ENCODE measurements at regions not wholly inside any gene's neighbourhood (a gene's known extent, or its start where the extent isn't known, plus 50 kb on each side); places are given as distances from the start of the nearest gene placed in this dataset.

- DNase-seq (ENCODE audit: extremely low spot score): no peak
- TF ChIP-seq NFRKB (IDR thresholded peaks at IDR 0.05) (no peak), ARNT (IDR thresholded peaks at IDR 0.05) (no peak), TARDBP (IDR thresholded peaks at IDR 0.05) (no peak), FOXK2 (IDR thresholded peaks at IDR 0.05) (no peak), L3MBTL2 (conservative IDR thresholded peaks at IDR 0.05) (no peak), PKNOX1 (IDR thresholded peaks at IDR 0.05) (no peak), CTBP1 (IDR thresholded peaks at IDR 0.05; ENCODE audit: borderline replicate concordance) (no peak), FOXM1 (IDR thresholded peaks at IDR 0.05; ENCODE audit: borderline replicate concordance) (no peak), LEF1 (IDR thresholded peaks at IDR 0.05; ENCODE audit: borderline replicate concordance) (no peak)
- ChIA-PET CTCF (interaction anchor here (1.0 to 1.7 kb wide), 2 partner anchors 153 to 230 kb away, joined by 4 read pairs; partner anchors contain the start of gene BOC), POLR2A (no interaction called here)
These were observed 67.4 kb downstream of the GTPBP8 start for GRCh38 chr3:113058188-113058587.

DNA sequence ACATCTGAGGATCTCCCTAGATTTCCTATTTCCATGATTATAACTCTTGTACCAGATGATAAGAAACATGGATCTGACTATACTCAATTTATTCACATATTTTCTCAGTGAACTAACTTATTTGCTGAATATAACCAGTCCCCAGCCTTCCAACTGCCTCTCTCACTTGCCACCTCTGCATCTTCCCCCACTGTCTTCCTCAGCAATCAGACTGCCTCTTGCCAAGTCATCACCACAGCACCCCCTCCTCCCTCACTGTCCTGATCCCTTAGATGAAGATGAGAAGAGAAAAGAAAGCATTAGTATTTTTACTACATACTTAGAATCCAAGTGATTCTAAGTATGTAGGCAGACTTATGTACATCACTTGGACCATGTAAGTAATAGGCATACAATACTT lies 71.9 kb downstream of the GTPBP8 start:
- TF ChIP-seq ELF4 (IDR thresholded peaks at IDR 0.05): no peak
- no peak for TF ChIP-seq PKNOX1 (IDR thresholded peaks at IDR 0.05)
- TF ChIP-seq L3MBTL2 (conservative IDR thresholded peaks at IDR 0.05): no peak
- TF ChIP-seq FOXK2 (IDR thresholded peaks at IDR 0.05): no peak
- TF ChIP-seq ZNF384 (IDR thresholded peaks at IDR 0.05): no peak
- TF ChIP-seq SUZ12 (IDR thresholded peaks at IDR 0.05): no peak
- ChIA-PET POLR2A (no interaction called here), CTCF (no interaction called here)
- DNase-seq (ENCODE audit: extremely low spot score): no peak

- DNase-seq (ENCODE audit: extremely low spot score): no peak
- ChIA-PET POLR2A (no interaction called here), CTCF (no interaction called here)
- TF ChIP-seq NFRKB (IDR thresholded peaks at IDR 0.05): no peak
- no peak for TF ChIP-seq BHLHE40 (IDR thresholded peaks at IDR 0.05; ENCODE audit: borderline replicate concordance)
- TF ChIP-seq SUZ12 (IDR thresholded peaks at IDR 0.05): no peak
- no peak for TF ChIP-seq CTBP1 (IDR thresholded peaks at IDR 0.05; ENCODE audit: borderline replicate concordance)
- no peak for TF ChIP-seq LEF1 (IDR thresholded peaks at IDR 0.05; ENCODE audit: borderline replicate concordance)
- TF ChIP-seq PKNOX1 (IDR thresholded peaks at IDR 0.05): no peak
- TF ChIP-seq HDGF (IDR thresholded peaks at IDR 0.05; ENCODE audit: borderline replicate concordance): no peak
- no peak for TF ChIP-seq L3MBTL2 (conservative IDR thresholded peaks at IDR 0.05)
- TF ChIP-seq TARDBP (IDR thresholded peaks at IDR 0.05): no peak
- TF ChIP-seq ZNF384 (IDR thresholded peaks at IDR 0.05): no peak
- TF ChIP-seq SP1 (IDR thresholded peaks at IDR 0.05): no peak
- TF ChIP-seq FOXM1 (IDR thresholded peaks at IDR 0.05; ENCODE audit: borderline replicate concordance): no peak
- TF ChIP-seq ELF4 (IDR thresholded peaks at IDR 0.05): no peak
- TF ChIP-seq ARNT (IDR thresholded peaks at IDR 0.05): no peak
- TF ChIP-seq FOXA1 (IDR thresholded peaks at IDR 0.05): no peak
- TF ChIP-seq FOXK2 (IDR thresholded peaks at IDR 0.05): no peak
These were observed 72.5 kb downstream of the GTPBP8 start for GRCh38 chr3:113063126-113063894.

GRCh38 chr3:113064183-113064582 lies 73.4 kb downstream of the GTPBP8 start:
- no peak for DNase-seq (ENCODE audit: extremely low spot score)
- ChIA-PET CTCF (interaction anchor here (0.5 kb wide), 1 partner anchor 212 kb away, joined by 5 read pairs; no protein-coding TSS in a partner anchor), POLR2A (no interaction called here)
- no peak for TF ChIP-seq FOXK2 (IDR thresholded peaks at IDR 0.05)
- no peak for TF ChIP-seq SUZ12 (IDR thresholded peaks at IDR 0.05)
- no peak for TF ChIP-seq FOXA1 (IDR thresholded peaks at IDR 0.05)
- no peak for TF ChIP-seq LEF1 (IDR thresholded peaks at IDR 0.05; ENCODE audit: borderline replicate concordance)
- no peak for TF ChIP-seq HDGF (IDR thresholded peaks at IDR 0.05; ENCODE audit: borderline replicate concordance)
- TF ChIP-seq SP1 (IDR thresholded peaks at IDR 0.05): no peak
- no peak for TF ChIP-seq FOXM1 (IDR thresholded peaks at IDR 0.05; ENCODE audit: borderline replicate concordance)
- no peak for TF ChIP-seq ZNF384 (IDR thresholded peaks at IDR 0.05)

DNA sequence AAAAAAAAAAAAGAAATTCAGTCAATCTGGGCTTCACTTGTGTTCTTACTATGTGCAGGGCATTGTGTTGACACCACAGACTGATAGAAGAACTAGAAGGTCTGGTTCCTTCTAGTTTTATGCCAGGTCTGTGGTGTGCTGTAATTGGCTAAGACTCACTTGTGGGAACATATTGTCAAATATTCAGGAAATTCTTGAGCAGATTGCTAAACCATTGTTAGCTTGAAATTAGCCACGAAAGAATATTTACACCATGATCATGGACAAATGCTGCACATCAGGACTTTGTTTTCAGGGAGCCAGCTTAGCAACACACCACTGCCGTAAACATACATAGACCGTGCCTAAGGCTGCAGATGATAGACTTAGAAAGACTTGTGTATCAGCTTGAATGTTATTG lies 74.6 kb downstream of the GTPBP8 start:
- TF ChIP-seq FOXM1 (IDR thresholded peaks at IDR 0.05; ENCODE audit: borderline replicate concordance) (no peak), CTBP1 (IDR thresholded peaks at IDR 0.05; ENCODE audit: borderline replicate concordance) (no peak), ELF4 (IDR thresholded peaks at IDR 0.05) (no peak), PKNOX1 (IDR thresholded peaks at IDR 0.05) (no peak), SP1 (IDR thresholded peaks at IDR 0.05) (no peak), TARDBP (IDR thresholded peaks at IDR 0.05) (no peak), FOXK2 (IDR thresholded peaks at IDR 0.05) (no peak), BHLHE40 (IDR thresholded peaks at IDR 0.05; ENCODE audit: borderline replicate concordance) (no peak), NFRKB (IDR thresholded peaks at IDR 0.05) (no peak)
- CTCF ChIA-PET: interaction anchor here (0.5 kb wide), 1 partner anchor 149 kb away, joined by 3 read pairs; no protein-coding TSS in a partner anchor
- POLR2A ChIA-PET: no interaction called here
- no peak for DNase-seq (ENCODE audit: extremely low spot score)

Measured in HEK293T (cell line).